Hepatocyte (in vitro differentiated cells): ENCODE measurements at regions not wholly inside any gene's neighbourhood (a gene's known extent, or its start where the extent isn't known, plus 50 kb on each side); places are given as distances from the start of the nearest gene placed in this dataset.

Experiments
- DNase-seq: peaks from one replicate; pipeline ENCODE4 v3.0.0-alpha.2; 2016; ENCODE audit warnings: low spot score
- H2AFZ ChIP-seq: fragments of 200-600 bp; sonication (generic); 2 replicates; pipeline ENCODE4 v1.6.0; 2016; ENCODE audit warnings: antibody characterized with exemption, mild to moderate bottlenecking
- H3K27ac ChIP-seq: fragments of 200-600 bp; sonication (generic); 2 replicates; pipeline ENCODE4 v1.5.1; 2016; ENCODE audit warnings: mild to moderate bottlenecking
- H3K27me3 ChIP-seq: fragments of 200-600 bp; sonication (generic); 2 replicates; pipeline ENCODE4 v1.6.1; 2016
- H3K36me3 ChIP-seq: fragments of 200-600 bp; sonication (generic); replicated peaks from 2 replicates; pipeline ENCODE4 v1.5.1; 2016; ENCODE audit warnings: low read depth; ENCODE audit not compliant: insufficient read depth
- H3K4me1 ChIP-seq: fragments of 200-600 bp; sonication (generic); 2 replicates; pipeline ENCODE4 v1.5.1; 2016; ENCODE audit warnings: mild to moderate bottlenecking, moderate library complexity; ENCODE audit not compliant: insufficient read depth
- H3K4me2 ChIP-seq: fragments of 200-600 bp; sonication (generic); 2 replicates; pipeline ENCODE4 v1.6.0; 2016
- H3K4me3 ChIP-seq: fragments of 200-600 bp; sonication (generic); 2 replicates; pipeline ENCODE4 v1.5.1; 2016; ENCODE audit warnings: mild to moderate bottlenecking
- H3K79me2 ChIP-seq: fragments of 200-600 bp; sonication (generic); 2 replicates; pipeline ENCODE4 v1.6.0; 2017; ENCODE audit warnings: mild to moderate bottlenecking
- H3K9me2 ChIP-seq: fragments of 200-600 bp; sonication (generic); replicated peaks from 2 replicates; pipeline ENCODE4 v1.6.0; 2017; ENCODE audit warnings: mild to moderate bottlenecking; ENCODE audit not compliant: insufficient read depth
- H3K9me3 ChIP-seq: fragments of 200-600 bp; sonication (generic); 2 replicates; pipeline ENCODE4 v1.5.1; 2016; ENCODE audit warnings: low read depth, mild to moderate bottlenecking
- H4K20me1 ChIP-seq: fragments of 200-600 bp; sonication (generic); 2 replicates; pipeline ENCODE4 v1.6.0; 2016; ENCODE audit warnings: mild to moderate bottlenecking; ENCODE audit not compliant: insufficient read depth, poor library complexity, severe bottlenecking
- EZH2 ChIP-seq: fragments of 200-600 bp; sonication (generic); IDR thresholded peaks from 2 replicates; pipeline ENCODE4 v1.6.1; 2016; ENCODE audit warnings: antibody characterized with exemption, mild to moderate bottlenecking, borderline replicate concordance
- EZH2phosphoT487 ChIP-seq: fragments of 200-600 bp; sonication (generic); IDR thresholded peaks from one replicate; pipeline ENCODE4 v1.6.1; 2018; ENCODE audit warnings: antibody characterized with exemption, mild to moderate bottlenecking, low read depth, moderate library complexity; ENCODE audit not compliant: unreplicated experiment, severe bottlenecking
- WGBS: methylation state at CpG from one replicate; pipeline ENCODE4 v1.1.6; 2016; ENCODE audit warnings: low lambda C conversion rate; ENCODE audit errors: missing lambda C conversion rate; 5-methylcytosine and 5-hydroxymethylcytosine counted together
- TF ChIP-seq, protein P1 (sequence below): fragments of 200-600 bp; sonication (generic); IDR thresholded peaks from 2 replicates; pipeline ENCODE4 v1.5.1; 2016; ENCODE audit warnings: antibody characterized with exemption, mild to moderate bottlenecking; ENCODE audit not compliant: poor library complexity

DNA sequence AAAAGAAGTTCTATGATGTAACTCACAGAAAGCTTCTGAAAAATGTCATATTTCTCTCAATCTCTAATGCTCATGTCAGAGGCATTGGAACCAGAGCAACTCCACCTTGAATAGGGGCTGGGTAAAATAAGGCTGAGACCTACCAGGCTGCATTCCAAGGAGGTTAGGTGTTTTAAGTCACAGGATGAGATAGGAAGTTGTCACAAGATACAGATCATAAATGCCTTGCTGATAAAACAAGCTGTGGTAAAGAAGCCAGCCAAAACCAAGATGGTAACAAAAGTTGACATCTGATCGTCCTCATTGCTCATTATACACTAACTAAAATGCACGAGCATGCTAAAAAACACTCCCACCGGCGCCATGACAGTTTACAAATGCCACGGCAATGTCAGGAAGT is 411.1 kb upstream of the GRIA1 start:
- H3K27ac ChIP-seq = peak overlapping the region; percentile 75
- DNase-seq = peak; percentile 19

DNA sequence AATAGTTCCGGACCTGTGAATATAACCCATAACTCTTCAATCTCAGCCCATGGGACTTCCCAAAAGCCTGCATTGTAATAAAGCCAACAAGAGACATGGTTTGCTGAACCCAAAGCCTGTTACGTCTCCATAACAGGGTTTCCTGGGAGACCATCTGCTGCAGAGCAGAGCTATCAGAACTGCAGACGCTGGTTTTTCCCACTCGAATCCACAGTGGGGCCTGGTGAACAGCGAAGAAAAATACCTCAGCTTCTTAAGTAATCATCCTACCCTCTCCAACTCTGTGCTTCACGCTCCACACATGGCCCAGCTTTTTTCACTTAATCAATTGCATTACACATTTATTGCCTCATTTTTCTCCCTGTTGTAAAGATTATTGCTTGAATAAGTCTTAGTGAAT is 409.5 kb upstream of the GRIA1 start:
- Histone ChIP-seq H3K27me3 (no peaks in the 10 kb centered on the region), H3K4me2 (no peak overlapping the region), H3K4me3 (no peak overlapping the region), H3K79me2 (no peaks in the 10 kb centered on the region), H3K4me1 (peaks cover 11% of the 10 kb centered on the region), H4K20me1 (no peaks in the 10 kb centered on the region), H3K9me2 (no peaks in the 10 kb centered on the region), H2AFZ (no peak overlapping the region), H3K9me3 (no peaks in the 10 kb centered on the region), H3K36me3 (no peaks in the 10 kb centered on the region), H3K27ac (peak overlapping the region; percentile 31)
- DNase-seq = no peak
- TF ChIP-seq, protein P1, sequence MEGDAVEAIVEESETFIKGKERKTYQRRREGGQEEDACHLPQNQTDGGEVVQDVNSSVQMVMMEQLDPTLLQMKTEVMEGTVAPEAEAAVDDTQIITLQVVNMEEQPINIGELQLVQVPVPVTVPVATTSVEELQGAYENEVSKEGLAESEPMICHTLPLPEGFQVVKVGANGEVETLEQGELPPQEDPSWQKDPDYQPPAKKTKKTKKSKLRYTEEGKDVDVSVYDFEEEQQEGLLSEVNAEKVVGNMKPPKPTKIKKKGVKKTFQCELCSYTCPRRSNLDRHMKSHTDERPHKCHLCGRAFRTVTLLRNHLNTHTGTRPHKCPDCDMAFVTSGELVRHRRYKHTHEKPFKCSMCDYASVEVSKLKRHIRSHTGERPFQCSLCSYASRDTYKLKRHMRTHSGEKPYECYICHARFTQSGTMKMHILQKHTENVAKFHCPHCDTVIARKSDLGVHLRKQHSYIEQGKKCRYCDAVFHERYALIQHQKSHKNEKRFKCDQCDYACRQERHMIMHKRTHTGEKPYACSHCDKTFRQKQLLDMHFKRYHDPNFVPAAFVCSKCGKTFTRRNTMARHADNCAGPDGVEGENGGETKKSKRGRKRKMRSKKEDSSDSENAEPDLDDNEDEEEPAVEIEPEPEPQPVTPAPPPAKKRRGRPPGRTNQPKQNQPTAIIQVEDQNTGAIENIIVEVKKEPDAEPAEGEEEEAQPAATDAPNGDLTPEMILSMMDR = no peak
- TF ChIP-seq EZH2phosphoT487 = no peak
- TF ChIP-seq EZH2 = no peak
- WGBS = 86% methylated on average over 6 of the region's 6 CpGs

More for the DNA sequence above, 411.1 kb upstream of the GRIA1 start:
- peaks cover 11% of the 10 kb centered on the region for H3K4me1 ChIP-seq
- no peaks in the 10 kb centered on the region for H3K9me3 ChIP-seq
- H3K4me2 ChIP-seq = no peak overlapping the region
- no peak overlapping the region for H3K4me3 ChIP-seq
- no peaks in the 10 kb centered on the region for H3K79me2 ChIP-seq
- 86% methylated on average over 5 of the region's 5 CpGs for WGBS
- H3K36me3 ChIP-seq = no peaks in the 10 kb centered on the region
- TF ChIP-seq, protein P1 = no peak
- TF ChIP-seq EZH2phosphoT487 = no peak
- no peak for TF ChIP-seq EZH2
- H4K20me1 ChIP-seq = no peaks in the 10 kb centered on the region
- no peaks in the 10 kb centered on the region for H3K27me3 ChIP-seq
- no peaks in the 10 kb centered on the region for H3K9me2 ChIP-seq
- H2AFZ ChIP-seq = no peak overlapping the region

DNA sequence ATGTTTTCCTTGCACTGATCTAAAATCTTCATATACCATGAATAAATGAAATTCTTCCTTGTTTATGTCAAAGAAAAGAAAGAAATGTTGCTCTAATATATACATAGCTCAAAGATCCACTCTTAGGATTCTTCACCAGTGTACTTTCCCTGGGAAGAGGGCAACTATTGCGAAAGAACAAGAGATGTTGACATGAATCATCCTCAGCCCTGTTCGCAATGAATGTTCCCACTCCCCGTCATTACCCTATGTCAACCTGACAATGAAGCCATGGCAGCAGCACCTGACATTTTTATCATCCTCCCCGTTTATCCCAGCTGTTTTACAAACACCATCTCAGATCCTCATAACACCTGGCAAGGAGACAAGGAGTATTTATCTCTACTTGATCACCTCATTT is 409.1 kb upstream of the GRIA1 start:
- 44% methylated on average over 4 of the region's 4 CpGs for WGBS
- no peaks in the 10 kb centered on the region for H3K79me2 ChIP-seq
- H3K4me2 ChIP-seq = no peak overlapping the region
- H3K4me3 ChIP-seq = no peak overlapping the region
- no peaks in the 10 kb centered on the region for H4K20me1 ChIP-seq
- TF ChIP-seq EZH2 (no peak), EZH2phosphoT487 (no peak)
- TF ChIP-seq, protein P1 = no peak
- no peaks in the 10 kb centered on the region for H3K9me3 ChIP-seq
- peak overlapping the region; percentile 44 for H3K27ac ChIP-seq
- peak; percentile 65 for DNase-seq
- no peak overlapping the region for H2AFZ ChIP-seq
- H3K27me3 ChIP-seq = no peaks in the 10 kb centered on the region
- H3K9me2 ChIP-seq = no peaks in the 10 kb centered on the region
- peaks cover 11% of the 10 kb centered on the region for H3K4me1 ChIP-seq
- H3K36me3 ChIP-seq = no peaks in the 10 kb centered on the region

DNA sequence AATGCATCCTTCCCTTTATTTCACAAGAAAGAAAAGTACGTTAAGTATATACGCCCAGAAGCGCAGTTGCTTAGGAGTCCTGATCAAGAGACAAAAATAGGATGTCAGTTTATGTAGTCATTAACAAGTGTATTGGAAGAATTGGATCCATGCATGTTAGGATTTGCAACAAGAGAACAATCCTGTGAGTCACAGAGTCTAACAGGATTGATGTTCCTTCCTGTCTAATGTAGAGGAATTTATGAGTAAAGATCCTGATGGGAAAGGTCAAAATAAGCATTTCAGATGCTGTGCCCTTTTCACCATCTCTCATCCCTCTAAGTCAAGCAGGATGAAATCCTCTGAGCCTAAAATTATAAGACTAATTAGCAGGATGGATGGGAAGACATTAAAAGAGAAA is 406.0 kb upstream of the GRIA1 start:
- Histone ChIP-seq H3K27ac (no peak overlapping the region), H3K4me1 (peaks cover 6% of the 10 kb centered on the region), H3K9me3 (no peaks in the 10 kb centered on the region), H3K4me3 (no peak overlapping the region), H3K27me3 (no peaks in the 10 kb centered on the region), H3K4me2 (no peak overlapping the region), H3K79me2 (no peaks in the 10 kb centered on the region), H2AFZ (no peak overlapping the region), H3K9me2 (no peaks in the 10 kb centered on the region), H4K20me1 (no peaks in the 10 kb centered on the region), H3K36me3 (no peaks in the 10 kb centered on the region)
- no peak for TF ChIP-seq EZH2
- TF ChIP-seq, protein P1 = no peak
- TF ChIP-seq EZH2phosphoT487 = no peak
- no peak for DNase-seq
- 97% methylated on average over 3 of the region's 3 CpGs for WGBS
